NOMO-1 treated with dmso at 0.1 percent for 144 hours (cell line): ENCODE measurements at regions not wholly inside any gene's neighbourhood (a gene's known extent, or its start where the extent isn't known, plus 50 kb on each side); places are given as distances from the start of the nearest gene placed in this dataset.
"Not testable (repeated sequence)": the region's sequence is repeated elsewhere in the genome, so short reads cannot be mapped to it uniquely, and the experiment has no call there.

Experiments
- DNase-seq: peaks from one replicate; lab custom pipeline; 2025; ENCODE audit not compliant: unreplicated experiment; lab: John Stamatoyannopoulos, UW

DNA sequence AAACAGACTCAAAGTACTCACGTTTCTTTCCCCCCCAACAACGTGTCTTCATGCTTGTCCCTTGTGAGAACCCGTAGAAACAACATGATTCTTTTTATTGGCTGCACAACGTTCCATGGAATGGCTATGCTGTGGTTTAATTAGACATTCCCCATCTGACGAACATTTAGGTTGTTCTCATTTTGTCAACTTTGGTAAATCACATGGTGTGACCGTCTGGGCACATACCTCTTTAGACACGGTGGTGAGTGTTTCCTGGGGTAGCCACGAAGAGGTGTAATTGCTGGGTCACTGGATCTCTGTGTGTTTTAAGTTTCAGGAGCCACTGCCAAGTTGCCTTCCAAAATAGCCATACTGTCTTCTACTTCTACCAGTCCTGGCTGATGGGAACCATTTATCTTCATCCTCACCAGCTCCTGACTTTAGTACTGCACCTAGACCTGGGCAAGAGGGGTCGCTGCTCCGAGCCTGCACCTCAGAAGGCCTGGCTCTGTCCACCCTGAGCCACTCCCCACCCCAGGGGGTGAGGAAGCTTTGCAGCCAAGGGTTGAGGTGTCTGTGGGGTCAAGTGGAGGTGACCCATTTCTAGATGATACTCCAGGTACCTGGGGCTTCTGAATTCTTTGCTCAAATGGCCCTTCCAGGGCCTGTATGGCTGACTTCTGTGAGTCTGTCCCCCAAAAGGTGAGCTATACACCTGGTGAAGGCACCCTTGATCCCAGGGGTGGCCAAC lies 84.7 kb downstream of the IRX5 start:
- no peak for DNase-seq

GRCh38 chr16:55016515-55016914 lies 85.8 kb downstream of the IRX5 start:
- DNase-seq, result no peak

DNA sequence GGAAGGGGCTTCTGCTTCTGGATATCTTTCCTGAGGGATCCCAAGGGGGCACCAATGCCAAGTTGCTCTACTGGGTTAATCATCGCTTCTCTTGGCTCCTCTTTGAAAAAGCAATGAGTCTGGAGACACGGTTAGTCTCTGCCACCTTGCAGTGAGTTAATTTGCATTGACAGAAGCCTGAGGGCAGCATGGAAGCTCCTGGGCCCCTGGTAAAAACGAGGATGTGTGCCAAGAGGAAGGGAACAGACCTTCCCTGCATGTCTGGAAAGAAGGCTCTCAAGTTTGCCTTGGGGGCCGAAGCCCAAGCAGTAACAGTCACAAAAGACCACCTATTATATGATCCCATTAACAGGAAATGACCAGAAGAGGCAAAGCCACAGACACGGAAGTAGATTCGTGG lies 86.7 kb downstream of the IRX5 start:
- DNase-seq, result no peak

- no peak for DNase-seq
These were observed 88.2 kb downstream of the IRX5 start for GRCh38 chr16:55018881-55019280.

DNA sequence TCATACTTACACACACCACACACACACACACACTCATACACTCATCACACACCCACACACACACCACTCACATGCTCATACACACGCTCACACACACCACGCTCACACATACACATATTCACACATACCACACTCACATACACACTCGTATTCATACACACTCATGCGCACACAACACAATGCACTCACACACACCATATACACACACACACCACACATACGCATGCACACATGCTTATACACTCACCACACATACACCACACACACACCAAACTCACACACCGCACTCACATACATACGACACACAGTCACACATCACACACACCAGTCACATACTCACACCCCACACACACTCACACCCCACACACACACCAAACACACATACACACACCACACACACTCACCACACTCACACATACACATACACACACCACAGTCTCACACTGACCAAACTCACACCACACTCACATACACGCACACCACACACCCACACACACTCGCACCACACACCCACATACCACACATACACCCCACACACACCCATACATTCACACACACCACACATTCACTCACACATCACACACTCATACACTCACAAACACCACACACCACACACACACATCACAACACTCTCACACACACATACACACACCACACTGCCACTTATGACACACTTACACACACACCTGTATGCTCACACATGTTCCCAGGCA lies 88.9 kb downstream of the IRX5 start:
- no peak for DNase-seq

GRCh38 chr16:55021595-55022475 lies 91.2 kb downstream of the IRX5 start:
- no peak for DNase-seq

GRCh38 chr16:55027260-55027659 lies 96.6 kb downstream of the IRX5 start:
- not testable (repeated sequence) for DNase-seq

GRCh38 chr16:55029509-55029908 lies 98.8 kb downstream of the IRX5 start:
- DNase-seq, result no peak

DNA sequence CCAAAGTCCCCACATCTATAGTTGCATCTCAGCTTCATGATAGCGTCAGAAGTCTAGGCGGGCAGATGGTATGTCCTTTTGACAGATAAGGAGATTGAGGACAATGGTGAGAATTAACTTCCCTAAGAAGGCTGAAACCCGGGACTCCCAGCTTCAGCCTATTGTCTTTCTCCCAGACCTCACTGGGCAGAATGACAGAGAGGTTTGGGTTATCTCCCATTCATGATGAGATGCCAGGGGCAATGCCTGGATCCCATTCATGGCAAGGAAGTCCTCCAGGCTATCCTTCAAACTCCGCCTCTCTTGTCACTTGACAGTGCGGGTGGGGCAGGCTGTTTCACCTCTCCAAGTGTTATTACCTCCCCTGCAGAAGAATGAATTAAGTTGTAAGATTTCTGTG lies 100.3 kb downstream of the IRX5 start:
- no peak for DNase-seq

DNA sequence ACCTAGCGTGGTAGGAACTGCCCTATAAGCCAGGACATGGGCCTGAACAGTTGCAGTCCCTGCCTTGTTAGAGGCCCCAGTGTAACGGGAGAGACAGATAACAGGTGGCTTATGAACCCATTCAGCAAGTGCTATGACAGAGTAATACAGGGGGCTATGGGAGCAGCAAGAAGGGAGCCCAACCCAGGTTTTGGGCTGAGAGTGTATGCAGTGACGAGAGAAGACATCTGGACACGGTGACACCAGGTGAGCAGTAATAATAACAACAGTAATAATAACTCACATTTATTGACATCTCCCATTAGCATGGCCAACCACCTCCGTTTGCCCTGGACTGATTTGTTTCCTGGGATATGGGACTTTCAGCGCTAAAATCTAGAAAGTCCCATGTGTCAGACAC lies 100.8 kb downstream of the IRX5 start:
- DNase-seq, result no peak

GRCh38 chr16:55033225-55034156 lies 102.8 kb downstream of the IRX5 start:
- DNase-seq, result no peak

DNA sequence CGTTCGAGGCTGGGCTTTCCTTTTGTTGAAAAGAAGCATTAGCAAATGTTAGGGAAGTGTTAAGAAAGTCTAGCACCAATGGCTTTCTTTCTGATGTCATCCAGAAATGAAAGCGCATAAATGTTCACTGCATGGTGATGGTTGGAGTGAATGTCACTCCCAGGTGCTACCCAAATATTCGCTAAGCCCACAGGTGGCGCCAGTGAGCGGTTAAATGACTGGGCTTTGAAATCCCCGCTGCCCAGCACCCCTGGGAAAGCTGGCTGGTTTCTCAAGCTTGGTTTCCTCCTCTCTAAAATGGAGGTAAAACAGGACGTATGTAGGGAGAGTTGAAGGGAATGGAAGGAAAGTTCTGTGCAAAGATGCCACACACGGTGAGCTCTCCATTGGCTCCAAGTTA lies 104.4 kb downstream of the IRX5 start:
- no peak for DNase-seq

GRCh38 chr16:55035956-55036355 lies 105.3 kb downstream of the IRX5 start:
- no peak for DNase-seq

DNA sequence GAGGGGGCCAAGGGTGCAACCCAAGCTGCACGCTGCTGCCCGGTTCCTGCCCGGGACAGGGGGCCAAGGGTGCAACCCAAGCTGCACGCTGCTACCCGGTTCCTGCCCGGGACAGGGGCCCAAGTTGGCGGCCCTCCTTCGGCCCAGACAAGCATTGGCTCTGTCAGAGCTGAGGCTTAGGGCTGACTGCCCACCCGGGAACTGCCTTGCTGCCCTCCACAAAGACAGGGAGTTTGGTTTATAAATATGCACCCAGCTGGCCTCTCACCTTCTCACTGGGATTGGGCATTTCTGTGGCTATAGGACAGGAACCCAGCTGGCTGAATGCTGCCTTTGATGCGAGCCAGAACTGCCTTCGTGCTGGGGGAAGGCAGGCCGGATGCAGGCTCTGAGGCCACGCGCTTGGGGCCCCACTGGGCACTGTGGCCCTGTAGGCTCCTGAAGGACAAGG lies 105.7 kb downstream of the IRX5 start:
- DNase-seq, result no peak

DNA sequence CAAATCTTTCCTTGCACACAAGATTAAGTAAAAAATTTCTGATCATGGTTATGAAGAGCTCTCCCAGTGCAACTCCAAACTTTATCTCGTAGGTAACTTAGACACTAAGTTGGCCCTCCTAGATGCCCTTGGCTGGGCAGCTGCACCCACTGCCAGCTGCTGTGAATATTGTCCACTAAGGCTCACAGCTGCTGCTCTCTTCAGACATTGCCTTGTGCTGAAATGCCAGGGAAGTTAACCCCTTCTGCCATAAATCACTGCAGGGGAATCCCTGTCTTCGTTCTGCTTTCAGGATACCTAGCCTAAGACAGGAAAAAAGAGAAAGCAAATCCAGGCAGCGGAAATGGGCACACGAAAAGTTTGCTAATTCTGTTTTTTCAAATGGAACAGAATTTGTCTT lies 106.4 kb downstream of the IRX5 start:
- no peak for DNase-seq

GRCh38 chr16:55037966-55038365 lies 107.3 kb downstream of the IRX5 start:
- no peak for DNase-seq

GRCh38 chr16:55039042-55039441 lies 108.4 kb downstream of the IRX5 start:
- DNase-seq, result no peak

GRCh38 chr16:55039511-55039910 lies 108.8 kb downstream of the IRX5 start:
- DNase-seq, result no peak

GRCh38 chr16:55039931-55040330 lies 109.3 kb downstream of the IRX5 start:
- DNase-seq, result no peak

- no peak for DNase-seq
These were observed 109.9 kb downstream of the IRX5 start for GRCh38 chr16:55040366-55041086.
